Neural cell (in vitro differentiated cells): ENCODE measurements at regions not wholly inside any gene's neighbourhood (a gene's known extent, or its start where the extent isn't known, plus 50 kb on each side); places are given as distances from the start of the nearest gene placed in this dataset.

Source experiments
- H2AFZ ChIP-seq: fragments of 200-600, 300-800 bp; sonication (generic), shearing (Covaris generic); 2 replicates; pipeline ENCODE4 v1.6.0; 2014; ENCODE audit warnings: low read depth, mild to moderate bottlenecking, antibody characterized with exemption, low read length, moderate library complexity
- H3F3A ChIP-seq: fragments of 200-600 bp; shearing (Covaris generic); 2 replicates; pipeline ENCODE4 v1.6.1; 2016; ENCODE audit warnings: mild to moderate bottlenecking, moderate library complexity, mixed read lengths, antibody characterized with exemption, low read length; ENCODE audit not compliant: insufficient read depth, poor library complexity, severe bottlenecking
- H3K27ac ChIP-seq: fragments of 200-600, 300-800 bp; sonication (generic), shearing (Covaris generic); 2 replicates; pipeline ENCODE4 v1.5.1; 2014; ENCODE audit warnings: mild to moderate bottlenecking, low read length, moderate library complexity
- H3K27me3 ChIP-seq: fragments of 300-800, 200-600 bp; sonication (generic), shearing (Covaris generic); 2 replicates; pipeline ENCODE4 v1.6.0; 2014; ENCODE audit warnings: mild to moderate bottlenecking, low read depth, low read length, moderate library complexity; ENCODE audit not compliant: insufficient read depth
- H3K36me3 ChIP-seq: fragments of 300-800, 200-600 bp; sonication (generic), shearing (Covaris generic); 2 replicates; pipeline ENCODE4 v1.5.1; 2014; ENCODE audit warnings: mild to moderate bottlenecking, antibody characterized with exemption, low read length, moderate library complexity; ENCODE audit not compliant: insufficient read depth
- H3K4me2 ChIP-seq: fragments of 300-800, 200-600 bp; sonication (generic), shearing (Covaris generic); 2 replicates; pipeline ENCODE4 v1.6.0; 2014; ENCODE audit warnings: mild to moderate bottlenecking, low read length
- H3K4me3 ChIP-seq: fragments of 300-800, 200-600 bp; sonication (generic), shearing (Covaris generic); 2 replicates; pipeline ENCODE4 v1.5.1; 2014; ENCODE audit warnings: mild to moderate bottlenecking, low read length, moderate library complexity
- H3K79me2 ChIP-seq: fragments of 200-600 bp; shearing (Covaris generic); replicated peaks from 2 replicates; pipeline ENCODE4 v1.6.0; 2014; ENCODE audit warnings: mild to moderate bottlenecking, low read length, moderate library complexity; ENCODE audit not compliant: insufficient read depth
- H3K9ac ChIP-seq: fragments of 300-800, 200-600 bp; sonication (generic), shearing (Covaris generic); 2 replicates; pipeline ENCODE4 v1.6.1; 2016; ENCODE audit warnings: mild to moderate bottlenecking, low read length, mixed read lengths
- H3K9me2 ChIP-seq: fragments of 200-600 bp; shearing (Covaris generic); 2 replicates; pipeline ENCODE4 v1.6.1; 2016; ENCODE audit warnings: mild to moderate bottlenecking, low read length, mixed read lengths; ENCODE audit not compliant: insufficient read depth
- H3K9me3 ChIP-seq: fragments of 200-600, 300-800 bp; sonication (generic), shearing (Covaris generic); 2 replicates; pipeline ENCODE4 v1.6.1; 2016; ENCODE audit warnings: mild to moderate bottlenecking, mixed run types, low read length, moderate library complexity, mixed read lengths
- H4K20me1 ChIP-seq: fragments of 200-600 bp; shearing (Covaris generic); 2 replicates; pipeline ENCODE4 v1.6.1; 2016; ENCODE audit warnings: mild to moderate bottlenecking, mixed run types; ENCODE audit not compliant: insufficient read depth
- CTCF ChIP-seq: fragments of 450-650 bp; IDR thresholded peaks from 2 replicates; pipeline ENCODE4 v1.5.1; 2014; ENCODE audit warnings: antibody characterized with exemption, mild to moderate bottlenecking, moderate library complexity; ENCODE audit not compliant: poor library complexity, severe bottlenecking
- EP300 ChIP-seq: fragments of 450-650 bp; conservative IDR thresholded peaks from 2 replicates; pipeline ENCODE4 v1.6.1; 2014; ENCODE audit warnings: antibody characterized with exemption, mild to moderate bottlenecking, moderate library complexity; ENCODE audit not compliant: poor library complexity, severe bottlenecking
- EZH2 ChIP-seq: fragments of 200-600, 300-800 bp; shearing (Covaris generic), sonication (generic); IDR thresholded peaks from 2 replicates; pipeline ENCODE4 v1.6.1; 2014; ENCODE audit warnings: antibody characterized with exemption, low read length, borderline replicate concordance, mild to moderate bottlenecking; ENCODE audit not compliant: insufficient read depth, poor library complexity, severe bottlenecking
- MXI1 ChIP-seq: fragments of 450-650 bp; conservative IDR thresholded peaks from 2 replicates; pipeline ENCODE4 v1.6.1; 2014; ENCODE audit warnings: antibody characterized with exemption, mild to moderate bottlenecking; ENCODE audit not compliant: poor library complexity, severe bottlenecking
- POLR2AphosphoS5 ChIP-seq: IDR thresholded peaks from 2 replicates; pipeline ENCODE4 v1.6.1; 2012
- RAD21 ChIP-seq: fragments of 450-650 bp; conservative IDR thresholded peaks from 2 replicates; pipeline ENCODE4 v1.6.1; 2014; ENCODE audit warnings: antibody characterized with exemption, mild to moderate bottlenecking, moderate library complexity
- REST ChIP-seq: IDR thresholded peaks from 2 replicates; pipeline ENCODE4 v1.6.1; 2012; ENCODE audit warnings: borderline replicate concordance
- SMC3 ChIP-seq: fragments of 450-650 bp; conservative IDR thresholded peaks from 2 replicates; pipeline ENCODE4 v1.6.1; 2014; ENCODE audit warnings: antibody characterized with exemption, mild to moderate bottlenecking, moderate library complexity; ENCODE audit not compliant: poor library complexity
- TAF1 ChIP-seq: IDR thresholded peaks from 2 replicates; pipeline ENCODE4 v1.6.1; 2012; ENCODE audit warnings: low read depth

- H3K4me2 ChIP-seq, result no peak overlapping the region
- no peaks in the 10 kb centered on the region for H3K27me3 ChIP-seq
- no peaks in the 10 kb centered on the region for H3K9me3 ChIP-seq
- no peaks in the 10 kb centered on the region for H3F3A ChIP-seq
- no peak overlapping the region for H2AFZ ChIP-seq
- H3K36me3 ChIP-seq, result no peaks in the 10 kb centered on the region
- no peak overlapping the region for H3K27ac ChIP-seq
- no peak for TF ChIP-seq RAD21
- no peak for TF ChIP-seq MXI1
- no peak for TF ChIP-seq CTCF
- no peaks in the 10 kb centered on the region for H4K20me1 ChIP-seq
- H3K4me3 ChIP-seq, result no peak overlapping the region
- no peaks in the 10 kb centered on the region for H3K9me2 ChIP-seq
- no peak overlapping the region for H3K9ac ChIP-seq
- H3K79me2 ChIP-seq, result no peaks in the 10 kb centered on the region
Measured at GRCh38 chr2:120504936-120505705, 159.2 kb downstream of the INHBB start.

- Histone ChIP-seq H4K20me1 (no peaks in the 10 kb centered on the region), H3K9ac (no peak overlapping the region), H3K36me3 (no peaks in the 10 kb centered on the region), H3K79me2 (no peaks in the 10 kb centered on the region), H3K9me2 (no peaks in the 10 kb centered on the region), H2AFZ (no peak overlapping the region), H3K27ac (no peak overlapping the region), H3K9me3 (no peaks in the 10 kb centered on the region), H3K4me3 (no peak overlapping the region), H3F3A (no peaks in the 10 kb centered on the region), H3K27me3 (no peaks in the 10 kb centered on the region), H3K4me2 (no peak overlapping the region)
- no peak for TF ChIP-seq REST
- TF ChIP-seq EZH2, result no peak
- TF ChIP-seq EP300, result no peak
- TF ChIP-seq MXI1, result no peak
- TF ChIP-seq SMC3, result no peak
- no peak for TF ChIP-seq POLR2AphosphoS5
- no peak for TF ChIP-seq TAF1
- no peak for TF ChIP-seq RAD21
- no peak for TF ChIP-seq CTCF
Measured at GRCh38 chr2:120508567-120509041, 162.7 kb downstream of the INHBB start.
